ENCODE measurements at regions not wholly inside any gene's neighbourhood (a gene's known extent, or its start where the extent isn't known, plus 50 kb on each side); places are given as distances from the start of the nearest gene placed in this dataset.

DNA sequence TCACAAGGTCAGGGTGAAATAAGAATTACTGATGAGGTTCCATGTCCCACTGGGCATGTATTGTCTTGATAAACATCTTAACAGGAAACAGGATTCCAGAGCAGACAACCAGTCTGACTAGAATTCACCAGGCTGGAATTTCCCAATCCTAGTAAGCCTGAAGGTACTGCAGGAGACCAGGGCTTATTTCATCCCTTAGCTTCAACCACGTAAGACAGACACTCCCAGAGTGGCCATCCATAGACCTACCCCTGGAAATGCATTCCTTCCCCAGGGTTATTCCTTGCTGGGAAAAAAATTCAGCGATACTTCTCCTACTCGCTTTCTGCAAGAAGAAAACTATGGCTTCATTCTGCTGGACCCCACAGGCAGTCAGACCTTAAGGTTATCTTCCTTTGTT is 785.4 kb downstream of the NR2F1-AS1 start:
- Histone ChIP-seq H3K27me3 (ENCODE audit: control insufficient read depth, low read length) (no peaks in the 10 kb centered on the region), H3F3A (ENCODE audit: control insufficient read depth, insufficient read depth) (no peaks in the 10 kb centered on the region), H3K4me1 (ENCODE audit: control insufficient read depth, low read length) (no peaks in the 10 kb centered on the region), H3K9me2 (replicated peaks; ENCODE audit: control insufficient read depth, low read length) (no peaks in the 10 kb centered on the region), H3K4me2 (ENCODE audit: low read length) (no peak overlapping the region), H3K79me2 (ENCODE audit: control insufficient read depth, low read length) (no peaks in the 10 kb centered on the region), H3K4me3 (ENCODE audit: low read length) (no peak overlapping the region), H4K20me1 (ENCODE audit: control insufficient read depth, insufficient read depth, low read depth, low read length) (no peaks in the 10 kb centered on the region), H3K9me3 (ENCODE audit: control insufficient read depth, insufficient read depth, low read length) (no peaks in the 10 kb centered on the region; the same call in 1 of the 2 replicates), H3K36me3 (ENCODE audit: control insufficient read depth, low read length) (no peaks in the 10 kb centered on the region), H3K27ac (ENCODE audit: low read depth, low read length) (no peak overlapping the region)
- TF ChIP-seq EZH2phosphoT487 (IDR thresholded peaks at IDR 0.05; ENCODE audit: borderline replicate concordance, low read length) (no peak), CTCF (IDR thresholded peaks at IDR 0.05; ENCODE audit: low read depth, low read length, poor library complexity, severe bottlenecking) (no peak)

DNA sequence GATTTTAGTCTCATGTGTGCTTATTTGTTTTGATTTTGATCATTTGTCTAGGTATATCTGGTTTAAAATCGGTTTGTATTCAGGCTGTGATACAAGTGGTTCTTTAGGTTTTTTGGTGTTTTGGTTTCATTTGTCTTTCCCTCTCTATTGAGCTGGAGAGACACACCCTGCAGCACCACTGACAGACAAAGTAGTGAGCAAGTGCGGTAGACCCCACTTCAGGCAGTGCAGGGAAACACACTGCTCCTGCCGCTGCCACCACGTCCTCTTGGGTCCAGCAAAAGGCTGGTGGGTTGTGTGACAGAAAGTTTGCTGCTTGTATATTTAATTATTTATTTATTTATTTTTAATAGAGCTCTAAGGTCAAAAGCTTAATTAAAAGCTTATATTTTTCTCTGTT is 801.0 kb downstream of the NR2F1-AS1 start:
- no peak overlapping the region for H3K27ac ChIP-seq (ENCODE audit: low read depth, low read length)
- no peaks in the 10 kb centered on the region for H3K79me2 ChIP-seq (ENCODE audit: control insufficient read depth, low read length)
- H3K9me2 ChIP-seq (replicated peaks; ENCODE audit: control insufficient read depth, low read length), result no peaks in the 10 kb centered on the region
- H3F3A ChIP-seq (ENCODE audit: control insufficient read depth, insufficient read depth), result no peaks in the 10 kb centered on the region
- no peaks in the 10 kb centered on the region for H3K9me3 ChIP-seq (ENCODE audit: control insufficient read depth, insufficient read depth, low read length)
- no peaks in the 10 kb centered on the region for H3K27me3 ChIP-seq (ENCODE audit: control insufficient read depth, low read length)
- TF ChIP-seq EZH2phosphoT487 (IDR thresholded peaks at IDR 0.05; ENCODE audit: borderline replicate concordance, low read length), result no peak
- TF ChIP-seq CTCF (IDR thresholded peaks at IDR 0.05; ENCODE audit: low read depth, low read length, poor library complexity, severe bottlenecking), result no peak
- H3K4me2 ChIP-seq (ENCODE audit: low read length), result no peak overlapping the region
- no peak overlapping the region for H3K4me3 ChIP-seq (ENCODE audit: low read length)
- H3K36me3 ChIP-seq (ENCODE audit: control insufficient read depth, low read length), result no peaks in the 10 kb centered on the region
- H3K4me1 ChIP-seq (ENCODE audit: control insufficient read depth, low read length), result no peaks in the 10 kb centered on the region
- H4K20me1 ChIP-seq (ENCODE audit: control insufficient read depth, insufficient read depth, low read depth, low read length), result no peaks in the 10 kb centered on the region

GRCh38 chr5:92779536-92779935 is 801.5 kb downstream of the NR2F1-AS1 start:
- Histone ChIP-seq H3K9me3 (ENCODE audit: control insufficient read depth, insufficient read depth, low read length) (no peaks in the 10 kb centered on the region), H3K9me2 (replicated peaks; ENCODE audit: control insufficient read depth, low read length) (no peaks in the 10 kb centered on the region), H3K27me3 (ENCODE audit: control insufficient read depth, low read length) (no peaks in the 10 kb centered on the region), H3K79me2 (ENCODE audit: control insufficient read depth, low read length) (no peaks in the 10 kb centered on the region), H3K4me2 (ENCODE audit: low read length) (no peak overlapping the region), H3K4me1 (ENCODE audit: control insufficient read depth, low read length) (no peaks in the 10 kb centered on the region), H3K36me3 (ENCODE audit: control insufficient read depth, low read length) (no peaks in the 10 kb centered on the region), H3K27ac (ENCODE audit: low read depth, low read length) (no peak overlapping the region), H4K20me1 (ENCODE audit: control insufficient read depth, insufficient read depth, low read depth, low read length) (no peaks in the 10 kb centered on the region), H3F3A (ENCODE audit: control insufficient read depth, insufficient read depth) (no peaks in the 10 kb centered on the region), H3K4me3 (ENCODE audit: low read length) (no peak overlapping the region)
- no peak for TF ChIP-seq CTCF (IDR thresholded peaks at IDR 0.05; ENCODE audit: low read depth, low read length, poor library complexity, severe bottlenecking)
- TF ChIP-seq EZH2phosphoT487 (IDR thresholded peaks at IDR 0.05; ENCODE audit: borderline replicate concordance, low read length), result no peak

GRCh38 chr5:92778261-92778660 is 802.8 kb downstream of the NR2F1-AS1 start:
- Histone ChIP-seq H4K20me1 (ENCODE audit: control insufficient read depth, insufficient read depth, low read depth, low read length) (no peaks in the 10 kb centered on the region), H3K27ac (ENCODE audit: low read depth, low read length) (no peak overlapping the region), H3K4me2 (ENCODE audit: low read length) (no peak overlapping the region), H3K9me3 (ENCODE audit: control insufficient read depth, insufficient read depth, low read length) (no peaks in the 10 kb centered on the region), H3K36me3 (ENCODE audit: control insufficient read depth, low read length) (no peaks in the 10 kb centered on the region), H3K4me1 (ENCODE audit: control insufficient read depth, low read length) (no peaks in the 10 kb centered on the region), H3K27me3 (ENCODE audit: control insufficient read depth, low read length) (no peaks in the 10 kb centered on the region), H3K4me3 (ENCODE audit: low read length) (no peak overlapping the region), H3K79me2 (ENCODE audit: control insufficient read depth, low read length) (no peaks in the 10 kb centered on the region), H3F3A (ENCODE audit: control insufficient read depth, insufficient read depth) (no peaks in the 10 kb centered on the region), H3K9me2 (replicated peaks; ENCODE audit: control insufficient read depth, low read length) (no peaks in the 10 kb centered on the region)
- TF ChIP-seq CTCF (IDR thresholded peaks at IDR 0.05; ENCODE audit: low read depth, low read length, poor library complexity, severe bottlenecking) (no peak), EZH2phosphoT487 (IDR thresholded peaks at IDR 0.05; ENCODE audit: borderline replicate concordance, low read length) (no peak)

All from DOHH2 (cell line).